H1 (cell line): ENCODE measurements at regions not wholly inside any gene's neighbourhood (a gene's known extent, or its start where the extent isn't known, plus 50 kb on each side); places are given as distances from the start of the nearest gene placed in this dataset.

Experiments used
- ZNF274 ChIP-seq: IDR thresholded peaks from 2 replicates; pipeline ENCODE4 v1.7.0; 2012; ENCODE audit warnings: low read length, borderline replicate concordance; ENCODE audit errors: extremely low read depth

DNA sequence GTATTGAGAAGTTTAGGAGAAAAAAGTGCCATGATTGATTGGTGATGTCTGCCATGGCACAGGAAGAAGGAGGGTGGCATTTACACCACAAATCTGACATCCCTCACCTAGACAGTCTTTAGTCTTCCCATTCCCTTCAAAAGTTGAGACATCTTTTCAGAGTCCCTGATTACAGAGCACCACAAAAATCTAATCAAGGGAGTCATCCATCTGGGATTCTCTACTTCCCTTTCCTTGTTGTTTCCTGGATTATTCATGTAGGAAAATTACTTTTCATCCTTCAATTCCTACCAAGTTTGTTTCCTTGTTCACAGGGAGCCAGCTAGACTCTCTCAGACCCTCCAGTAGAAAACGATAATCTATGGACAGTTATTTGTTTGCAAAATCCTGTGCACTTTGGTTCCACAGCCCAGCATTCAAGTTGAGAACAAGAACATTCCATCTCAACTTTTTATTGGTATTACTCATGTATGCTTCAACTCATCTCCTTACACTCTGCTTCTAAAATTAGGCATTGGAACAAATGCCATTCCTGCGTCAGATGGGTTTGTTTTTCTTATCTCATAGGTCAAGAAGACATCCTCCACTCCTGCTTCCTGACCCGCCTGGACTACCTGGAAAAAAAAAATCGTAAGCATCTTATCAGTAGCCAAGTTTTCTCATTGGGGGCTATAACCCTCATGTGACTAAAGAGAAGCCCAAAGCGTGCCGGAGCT, 259.9 kb downstream of the FOXO1 start (continued):
- TF ChIP-seq ZNF274, result no peak
- TF ChIP-seq, all 59 proteins: peak for 0
